ENCODE measurements at regions not wholly inside any gene's neighbourhood (a gene's known extent, or its start where the extent isn't known, plus 50 kb on each side); places are given as distances from the start of the nearest gene placed in this dataset.

GRCh38 chr13:93066187-93066586 is 160.4 kb upstream of the GPC6 start:
- Histone ChIP-seq H4K20me1 (ENCODE audit: low read length) (no peaks in the 10 kb centered on the region), H3K36me3 (ENCODE audit: low read depth, low read length) (no peaks in the 10 kb centered on the region), H3K27ac (ENCODE audit: low read length) (no peak overlapping the region), H3F3A (ENCODE audit: low read length, unreplicated experiment) (no peaks in the 10 kb centered on the region), H3K4me3 (ENCODE audit: low read length) (no peak overlapping the region), H3K27me3 (ENCODE audit: low read length) (no peaks in the 10 kb centered on the region), H3K9ac (ENCODE audit: low read length) (no peak overlapping the region), H3K9me2 (replicated peaks; ENCODE audit: low read length) (no peaks in the 10 kb centered on the region), H3K79me2 (ENCODE audit: low read length) (no peaks in the 10 kb centered on the region), H2AFZ (ENCODE audit: low read length) (no peak overlapping the region), H3K4me2 (ENCODE audit: low read length) (no peak overlapping the region), H3K9me3 (ENCODE audit: low read length) (no peaks in the 10 kb centered on the region), H3K4me1 (ENCODE audit: insufficient read depth, low read length) (no peaks in the 10 kb centered on the region)
- POLR2A ChIA-PET (ENCODE audit: unreplicated experiment), result no interaction called here
- TF ChIP-seq CTCF (conservative IDR thresholded peaks at IDR 0.05; ENCODE audit: low read depth, low read length) (no peak), EZH2 (IDR thresholded peaks at IDR 0.05; ENCODE audit: low read length, unreplicated experiment) (no peak), EZH2phosphoT487 (IDR thresholded peaks at IDR 0.05; ENCODE audit: borderline replicate concordance, low read length) (no peak)
- CTCF ChIA-PET, result no interaction called here
- intact Hi-C loops (cut with micrococcal nuclease), result no loop called here
- ATAC-seq (no peak), DNase-seq (peak; percentile 7)
- no TSS peak for BruUV-seq (replicated peaks)

- no peak for TF ChIP-seq CTCF (conservative IDR thresholded peaks at IDR 0.05; ENCODE audit: low read depth, low read length)
- TF ChIP-seq EZH2phosphoT487 (IDR thresholded peaks at IDR 0.05; ENCODE audit: borderline replicate concordance, low read length), result no peak
- TF ChIP-seq EZH2 (IDR thresholded peaks at IDR 0.05; ENCODE audit: low read length, unreplicated experiment), result no peak
- Histone ChIP-seq H3K79me2 (ENCODE audit: low read length) (no peaks in the 10 kb centered on the region), H3K27ac (ENCODE audit: low read length) (no peak overlapping the region), H3F3A (ENCODE audit: low read length, unreplicated experiment) (no peaks in the 10 kb centered on the region), H3K4me1 (ENCODE audit: insufficient read depth, low read length) (no peaks in the 10 kb centered on the region), H3K4me2 (ENCODE audit: low read length) (no peak overlapping the region), H3K36me3 (ENCODE audit: low read depth, low read length) (no peaks in the 10 kb centered on the region), H3K9ac (ENCODE audit: low read length) (no peak overlapping the region), H2AFZ (ENCODE audit: low read length) (no peak overlapping the region), H4K20me1 (ENCODE audit: low read length) (no peaks in the 10 kb centered on the region), H3K4me3 (ENCODE audit: low read length) (no peak overlapping the region), H3K9me3 (ENCODE audit: low read length) (no peaks in the 10 kb centered on the region), H3K27me3 (ENCODE audit: low read length) (no peaks in the 10 kb centered on the region), H3K9me2 (replicated peaks; ENCODE audit: low read length) (no peaks in the 10 kb centered on the region)
- intact Hi-C loops (cut with micrococcal nuclease), result no loop called here
- DNase-seq (peak; percentile 12), ATAC-seq (no peak)
- BruUV-seq (replicated peaks), result no TSS peak
- ChIA-PET POLR2A (ENCODE audit: unreplicated experiment) (no interaction called here), CTCF (no interaction called here)
Observed at GRCh38 chr13:93079294-93079693, 147.3 kb upstream of the GPC6 start.

- H3K27ac ChIP-seq (ENCODE audit: low read length), result no peak overlapping the region
- CTCF ChIA-PET, result no interaction called here
- no peak for DNase-seq
- H3K4me2 ChIP-seq (ENCODE audit: low read length), result no peak overlapping the region
- H3K4me3 ChIP-seq (ENCODE audit: low read length), result no peak overlapping the region
- H3K27me3 ChIP-seq (ENCODE audit: low read length), result no peaks in the 10 kb centered on the region
- H3F3A ChIP-seq (ENCODE audit: low read length, unreplicated experiment), result no peaks in the 10 kb centered on the region
- TF ChIP-seq EZH2 (IDR thresholded peaks at IDR 0.05; ENCODE audit: low read length, unreplicated experiment), result no peak
- TF ChIP-seq EZH2phosphoT487 (IDR thresholded peaks at IDR 0.05; ENCODE audit: borderline replicate concordance, low read length), result no peak
- no peak for TF ChIP-seq CTCF (conservative IDR thresholded peaks at IDR 0.05; ENCODE audit: low read depth, low read length)
- H3K9me3 ChIP-seq (ENCODE audit: low read length), result no peaks in the 10 kb centered on the region
- H3K9ac ChIP-seq (ENCODE audit: low read length), result no peak overlapping the region
- H3K4me1 ChIP-seq (ENCODE audit: insufficient read depth, low read length), result no peaks in the 10 kb centered on the region
- no peaks in the 10 kb centered on the region for H3K9me2 ChIP-seq (replicated peaks; ENCODE audit: low read length)
- no peak for ATAC-seq
- POLR2A ChIA-PET (ENCODE audit: unreplicated experiment), result no interaction called here
- H2AFZ ChIP-seq (ENCODE audit: low read length), result no peak overlapping the region
- intact Hi-C loops (cut with micrococcal nuclease), result no loop called here
- H4K20me1 ChIP-seq (ENCODE audit: low read length), result no peaks in the 10 kb centered on the region
- no peaks in the 10 kb centered on the region for H3K36me3 ChIP-seq (ENCODE audit: low read depth, low read length)
- no TSS peak for BruUV-seq (replicated peaks)
- no peaks in the 10 kb centered on the region for H3K79me2 ChIP-seq (ENCODE audit: low read length)
Observed at GRCh38 chr13:93080166-93080565, 146.4 kb upstream of the GPC6 start.

All from PC-3 (cell line).